GM19438 (cell line): ENCODE measurements at regions not wholly inside any gene's neighbourhood (a gene's known extent, or its start where the extent isn't known, plus 50 kb on each side); places are given as distances from the start of the nearest gene placed in this dataset.

Source experiments
- ATAC-seq: cut with Tn5 transposase; IDR thresholded peaks from one replicate; pipeline ENCODE4 v1.9.1; 2021; ENCODE audit warnings: low read depth; ENCODE audit not compliant: unreplicated experiment

DNA sequence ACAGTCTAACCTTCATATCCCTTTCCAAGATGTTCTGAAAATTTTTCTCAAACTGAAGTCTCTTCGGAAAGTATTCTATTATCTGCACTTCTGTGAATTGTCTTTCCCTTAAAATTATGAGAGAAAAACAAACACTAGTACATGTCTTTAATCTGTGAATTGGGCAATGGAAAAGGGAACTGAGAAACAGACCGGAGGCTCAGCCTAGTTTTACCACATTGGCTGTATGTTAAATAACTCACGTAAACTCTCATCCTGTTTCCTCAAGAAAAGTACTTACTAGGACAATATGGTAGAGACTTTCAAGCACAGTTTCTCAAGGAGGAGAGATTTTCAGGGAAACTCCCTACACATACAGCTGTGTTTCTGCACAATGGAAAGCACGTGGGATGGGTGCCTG lies 982.2 kb upstream of the SEMA6D start:
- no peak for ATAC-seq

DNA sequence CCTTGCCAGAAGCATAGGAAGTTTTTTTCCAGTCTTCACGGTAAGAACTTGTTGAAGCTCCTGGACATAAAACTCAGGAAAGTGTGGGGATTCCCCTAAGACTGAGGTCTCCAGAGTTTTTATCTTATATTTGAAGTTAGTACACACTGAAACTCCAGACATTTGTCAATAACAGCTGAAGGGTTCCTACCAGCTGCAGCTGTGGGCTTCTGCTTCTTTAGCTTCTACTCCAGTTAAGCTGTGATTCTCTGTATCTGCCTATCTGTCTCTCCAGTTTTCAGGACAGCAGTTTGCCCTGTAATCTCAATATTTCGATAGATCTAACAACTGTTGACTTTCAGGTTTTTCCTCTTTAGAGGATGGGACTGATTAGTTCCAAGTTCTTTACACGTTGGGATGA lies 966.0 kb upstream of the SEMA6D start:
- no peak for ATAC-seq

DNA sequence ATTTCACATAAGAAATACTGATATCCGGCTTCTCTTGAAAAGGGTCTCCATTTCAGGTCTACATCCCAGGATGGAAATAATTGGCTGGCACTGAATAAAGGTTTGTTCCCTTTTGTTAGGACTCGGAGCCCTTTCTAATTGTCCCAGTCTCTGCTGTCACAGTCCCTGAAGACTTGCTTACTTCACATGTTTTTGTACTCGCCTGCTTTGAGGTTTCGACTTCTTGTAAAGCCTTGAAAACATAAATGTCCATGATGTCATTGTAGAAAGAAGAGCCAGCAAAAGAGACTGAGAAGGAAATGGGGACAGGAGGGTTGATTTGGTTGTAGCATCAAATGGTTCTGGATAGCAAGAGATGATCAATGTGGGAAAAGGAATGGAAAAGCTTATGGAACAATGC lies 963.4 kb upstream of the SEMA6D start:
- ATAC-seq, result no peak

DNA sequence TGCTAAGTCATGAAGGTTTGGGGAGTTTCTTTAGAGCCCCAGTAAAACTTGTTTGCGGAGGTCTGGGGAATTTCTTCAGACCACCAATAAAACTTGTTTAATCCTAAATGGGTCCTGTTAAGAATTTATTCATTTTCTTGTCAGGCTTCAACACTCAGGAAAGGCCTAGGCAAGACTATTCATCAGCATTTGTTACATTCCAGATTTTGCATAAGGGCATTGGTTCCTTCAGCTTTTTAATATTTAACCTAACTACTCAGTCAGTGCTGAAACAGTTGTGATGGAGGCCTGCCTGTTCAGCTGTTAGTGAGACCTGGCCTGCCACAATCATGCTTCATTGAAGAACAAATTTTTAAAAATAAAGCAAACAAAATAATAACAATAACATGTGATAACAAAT lies 954.2 kb upstream of the SEMA6D start:
- no peak for ATAC-seq

DNA sequence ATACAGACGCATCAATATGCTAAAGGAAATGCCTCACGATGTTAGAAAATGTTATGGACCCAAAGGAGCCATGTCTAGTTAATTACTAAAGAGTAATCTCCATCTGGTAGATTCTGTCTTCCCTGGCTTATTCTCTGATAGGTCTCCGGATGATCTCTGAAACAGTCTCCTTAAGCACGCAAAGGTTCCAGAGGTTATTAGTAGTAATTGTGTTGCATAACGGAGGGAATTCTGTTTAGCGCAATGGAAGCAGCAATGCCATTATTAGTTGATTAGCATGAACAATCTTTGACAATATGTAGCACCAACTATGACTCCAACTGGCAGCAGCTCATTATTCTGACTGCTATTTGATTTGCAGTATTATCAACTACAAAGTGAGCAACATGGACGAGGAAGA lies 952.5 kb upstream of the SEMA6D start:
- no peak for ATAC-seq

DNA sequence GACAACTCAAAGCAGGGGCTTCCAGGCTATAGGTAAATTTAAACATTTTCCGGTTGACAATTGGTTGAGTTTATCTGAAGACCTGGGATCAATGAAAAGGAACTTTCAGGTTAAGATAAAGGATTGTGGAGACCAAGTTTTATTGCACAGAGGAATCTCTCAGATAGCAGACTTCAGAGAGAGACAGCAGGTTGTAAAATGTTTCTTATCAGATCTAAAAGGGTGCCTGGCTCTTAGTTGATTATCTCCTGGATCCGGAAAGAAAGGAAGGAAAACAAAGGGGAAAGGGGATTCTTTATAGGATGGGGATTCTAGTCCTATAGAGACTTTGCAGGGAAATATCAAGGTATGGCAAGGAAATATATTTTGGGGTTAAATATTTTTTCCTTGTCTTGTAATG lies 951.3 kb upstream of the SEMA6D start:
- ATAC-seq, result no peak

DNA sequence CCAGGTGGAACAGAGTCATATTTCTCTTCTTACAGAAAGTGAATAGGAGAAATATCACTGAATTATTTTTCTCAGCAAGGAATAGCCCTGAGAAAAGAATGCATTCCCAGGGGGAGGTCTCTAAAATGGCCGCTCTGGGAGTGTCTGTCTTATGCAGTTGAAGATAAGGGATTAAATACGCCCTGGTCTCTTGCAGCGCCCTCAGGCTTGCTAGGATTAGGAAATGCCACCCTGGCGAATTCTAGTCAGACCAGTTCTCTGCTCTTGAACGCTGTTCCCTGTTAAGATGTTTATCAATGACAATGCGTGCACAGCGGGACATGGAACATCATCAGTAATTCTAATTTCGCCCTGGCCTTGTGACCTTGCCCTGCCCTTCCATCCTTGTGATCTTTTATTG lies 949.0 kb upstream of the SEMA6D start:
- ATAC-seq, result no peak

DNA sequence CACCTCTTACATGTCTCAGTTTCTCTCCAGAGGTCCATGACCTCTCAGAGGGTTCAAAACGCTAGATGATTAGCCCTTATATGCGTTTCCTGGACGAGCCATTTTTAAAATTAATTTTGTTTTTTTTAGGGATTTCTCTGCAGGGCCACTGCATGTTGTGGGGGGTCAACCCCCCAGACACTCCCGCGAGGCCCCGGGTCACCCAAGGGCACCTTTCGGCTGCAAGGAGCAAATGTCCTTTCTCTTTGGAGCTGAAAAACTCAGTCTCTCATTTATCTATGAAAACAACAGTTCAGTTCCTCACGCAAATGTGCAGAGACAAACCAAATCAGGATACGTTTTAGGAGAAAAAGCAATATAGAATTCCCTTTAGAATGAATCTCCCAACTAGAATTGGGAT lies 944.3 kb upstream of the SEMA6D start:
- no peak for ATAC-seq

DNA sequence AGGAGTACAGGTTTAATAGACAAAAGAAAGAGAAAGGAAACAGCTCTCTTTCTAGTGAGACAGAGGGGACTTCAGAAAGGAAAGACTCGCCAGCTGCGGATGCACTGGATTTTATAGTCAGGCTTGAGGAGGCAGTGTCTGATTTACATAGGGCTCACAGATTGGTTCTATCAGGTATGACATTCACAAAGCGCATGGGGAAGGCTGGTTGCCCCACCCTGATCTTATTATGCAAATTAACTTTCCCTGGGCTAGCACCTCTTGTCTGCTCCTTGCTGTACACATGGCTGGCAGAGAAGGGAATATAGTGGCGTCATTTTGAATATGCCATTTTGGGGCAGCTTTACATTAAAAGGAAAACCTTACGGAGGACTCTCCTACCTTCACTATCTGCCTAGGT lies 938.4 kb upstream of the SEMA6D start:
- no peak for ATAC-seq

DNA sequence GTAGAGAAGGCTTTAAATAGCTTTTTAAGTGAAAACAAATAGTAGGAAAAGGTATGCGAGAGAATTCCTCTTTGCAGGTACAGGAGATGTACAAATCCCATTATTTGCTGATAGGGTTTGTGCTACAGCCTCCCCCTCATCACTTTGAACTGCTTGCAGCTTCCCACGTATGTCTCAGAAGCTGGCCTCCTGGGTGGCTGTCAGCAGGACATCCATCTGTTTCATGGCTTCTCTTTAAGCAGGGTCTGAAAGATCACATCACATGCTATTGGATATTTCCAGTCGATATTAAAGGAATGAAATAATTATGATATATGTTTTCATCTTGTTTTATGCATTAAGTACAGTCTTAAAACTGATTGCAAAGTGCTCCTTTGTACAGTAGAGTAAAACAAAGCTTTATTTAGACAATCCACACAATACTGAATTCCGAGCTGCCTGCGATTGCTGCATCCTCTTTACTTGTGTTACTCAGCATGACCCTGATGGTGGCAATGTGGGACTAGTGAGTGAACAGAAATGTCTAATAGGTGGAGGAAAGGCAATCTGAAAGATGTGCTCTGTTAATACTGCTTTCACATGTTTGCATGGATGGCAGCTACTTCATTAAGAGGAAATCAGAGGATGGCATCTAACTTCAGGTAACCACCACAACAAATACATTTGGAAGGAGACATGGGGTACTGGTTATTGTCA lies 930.6 kb upstream of the SEMA6D start:
- ATAC-seq, result no peak

DNA sequence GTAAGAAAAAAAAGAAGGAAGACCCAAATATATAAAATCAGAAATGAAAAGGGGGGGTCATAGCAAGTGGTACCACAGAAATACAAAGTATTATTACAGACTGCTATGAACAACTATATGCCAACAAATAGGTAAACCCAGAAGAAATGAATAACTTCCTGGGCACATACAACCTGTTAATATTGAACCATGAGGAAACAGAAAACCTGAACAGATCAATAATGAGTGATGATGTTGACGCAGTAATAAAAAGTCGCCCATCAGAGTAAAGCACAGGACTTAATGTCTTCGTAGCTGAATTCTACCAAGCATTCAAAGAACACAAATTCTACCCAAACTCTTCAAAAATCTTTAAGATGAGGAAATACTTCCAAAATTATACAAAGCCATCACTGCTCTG lies 921.6 kb upstream of the SEMA6D start:
- no peak for ATAC-seq

DNA sequence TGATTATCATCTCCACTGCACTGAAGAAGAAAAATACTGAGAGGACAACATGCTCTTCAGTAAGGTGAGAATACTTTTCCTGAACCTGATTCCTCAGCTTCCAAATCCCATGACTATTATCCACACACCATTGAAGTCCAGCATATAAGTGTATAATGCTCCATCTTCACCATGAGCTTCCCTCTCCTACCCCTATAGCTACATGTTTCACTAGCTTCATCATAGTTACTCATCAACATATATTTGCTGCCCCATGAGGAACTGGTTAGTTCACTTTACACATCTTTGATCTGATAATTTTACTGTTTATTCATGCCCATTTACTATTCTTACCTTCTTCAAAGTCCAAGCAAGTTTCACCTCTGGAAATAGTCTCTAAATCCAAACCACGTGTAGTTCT lies 908.5 kb upstream of the SEMA6D start:
- no peak for ATAC-seq

DNA sequence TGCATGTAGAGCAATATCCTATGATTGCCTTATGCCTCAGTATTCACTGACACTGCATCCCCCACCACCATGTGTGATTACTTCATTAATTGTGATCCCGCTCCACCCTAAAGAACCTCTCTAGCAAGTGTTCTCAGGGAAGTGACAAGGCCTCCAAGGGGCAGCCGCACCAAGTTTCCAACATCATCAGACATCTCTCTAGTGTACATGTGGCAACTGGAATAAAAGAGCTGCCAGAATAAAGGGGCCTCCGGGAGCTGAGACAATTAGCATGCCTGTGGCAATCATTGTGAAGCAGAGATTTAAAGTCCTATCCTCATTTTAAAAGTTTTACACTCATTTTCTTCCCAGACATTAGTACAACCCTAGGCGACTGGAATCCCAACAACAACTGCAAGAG lies 902.1 kb upstream of the SEMA6D start:
- ATAC-seq, result no peak

DNA sequence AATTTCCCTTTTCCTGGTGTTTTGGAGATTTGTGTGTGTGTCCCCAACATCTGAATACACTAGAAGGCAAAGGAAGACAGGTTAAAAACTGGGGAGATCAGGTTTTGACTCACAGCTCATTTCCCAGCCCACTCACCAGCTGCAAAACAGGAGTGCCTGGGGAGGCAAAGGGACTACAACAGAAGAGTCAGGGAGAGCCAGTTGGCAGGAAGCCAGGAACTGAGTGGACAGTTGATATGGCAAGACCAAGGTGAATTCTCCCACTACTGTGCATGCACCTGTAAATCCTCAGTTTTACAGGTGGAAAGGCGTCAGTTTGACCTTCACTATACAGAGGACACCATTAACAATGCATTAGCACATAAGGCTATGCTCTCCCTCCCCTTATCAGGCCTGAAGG lies 901.5 kb upstream of the SEMA6D start:
- no peak for ATAC-seq

DNA sequence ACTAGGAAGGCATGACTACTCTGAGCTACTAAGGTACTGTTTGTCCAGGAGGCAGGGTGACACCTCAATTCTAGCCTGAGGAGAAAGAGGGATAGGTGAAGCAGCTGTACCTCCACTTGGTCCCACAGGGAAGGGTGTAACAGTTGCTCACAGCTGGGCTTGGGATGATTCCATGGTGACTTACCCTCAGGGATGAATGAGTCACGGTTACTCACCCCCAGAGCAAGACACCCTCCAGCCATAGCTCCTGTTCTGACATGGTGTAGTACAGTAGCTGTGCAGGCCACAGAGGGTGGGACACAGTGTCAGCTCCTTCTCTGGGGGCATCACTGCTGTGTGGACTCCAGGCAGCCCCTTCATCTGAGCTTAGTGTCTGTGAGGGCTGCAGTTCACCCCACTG lies 868.6 kb upstream of the SEMA6D start:
- ATAC-seq, result no peak

DNA sequence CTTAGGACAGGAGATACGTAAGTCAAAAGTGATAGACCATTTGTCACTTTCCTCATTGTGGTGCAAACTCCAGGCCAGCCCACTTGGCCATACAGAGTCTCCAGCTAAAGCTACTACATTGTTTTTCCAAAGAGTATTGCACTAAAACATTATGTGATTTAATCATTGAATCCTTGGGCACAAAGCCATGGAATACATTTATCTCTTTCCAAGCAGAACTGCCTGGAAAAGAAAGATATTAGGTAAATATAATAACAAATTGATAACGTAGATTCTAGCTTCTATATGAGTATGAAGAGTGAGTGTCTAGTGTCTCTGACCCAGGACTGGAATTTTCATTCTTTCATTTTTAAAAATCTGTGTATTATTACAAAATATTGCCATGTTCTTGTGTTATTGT lies 863.7 kb upstream of the SEMA6D start:
- ATAC-seq, result no peak

DNA sequence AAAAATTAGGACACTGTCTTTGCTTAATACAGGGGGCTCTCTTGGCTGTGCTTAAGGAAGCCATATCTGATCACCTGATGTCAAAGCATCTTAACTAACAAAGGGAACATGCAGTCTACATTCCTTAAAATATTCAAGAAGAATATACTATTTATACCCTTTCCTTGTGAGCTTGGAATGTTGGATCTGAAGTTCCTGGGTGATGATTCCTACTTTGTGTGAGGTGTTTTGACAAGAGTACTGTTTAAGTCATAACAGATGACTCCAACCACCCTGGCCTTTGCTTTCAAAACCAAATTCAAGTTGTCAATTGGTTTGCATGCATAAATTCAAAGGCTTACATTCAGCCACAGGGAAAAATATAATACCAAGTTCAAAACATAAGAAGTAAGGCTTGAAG lies 862.7 kb upstream of the SEMA6D start:
- ATAC-seq, result no peak

DNA sequence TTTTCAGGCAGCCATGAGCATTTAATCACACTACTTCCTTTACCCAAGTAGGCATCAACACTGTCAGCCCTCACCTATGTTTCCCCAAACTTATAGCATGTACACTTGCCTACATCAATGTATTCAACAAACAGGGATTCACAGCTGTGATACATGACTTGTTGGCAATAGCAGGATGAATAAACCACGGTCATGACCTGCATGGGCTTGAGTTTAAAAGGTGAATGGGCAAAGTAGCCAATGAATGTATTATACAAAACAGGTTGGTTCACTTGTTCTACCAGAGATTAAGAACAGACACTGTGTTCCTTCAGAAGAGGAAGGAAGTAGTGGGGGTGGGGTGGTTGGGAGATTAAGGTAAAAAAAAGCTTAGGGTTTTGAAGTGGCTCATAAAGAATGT lies 861.9 kb upstream of the SEMA6D start:
- ATAC-seq, result no peak

DNA sequence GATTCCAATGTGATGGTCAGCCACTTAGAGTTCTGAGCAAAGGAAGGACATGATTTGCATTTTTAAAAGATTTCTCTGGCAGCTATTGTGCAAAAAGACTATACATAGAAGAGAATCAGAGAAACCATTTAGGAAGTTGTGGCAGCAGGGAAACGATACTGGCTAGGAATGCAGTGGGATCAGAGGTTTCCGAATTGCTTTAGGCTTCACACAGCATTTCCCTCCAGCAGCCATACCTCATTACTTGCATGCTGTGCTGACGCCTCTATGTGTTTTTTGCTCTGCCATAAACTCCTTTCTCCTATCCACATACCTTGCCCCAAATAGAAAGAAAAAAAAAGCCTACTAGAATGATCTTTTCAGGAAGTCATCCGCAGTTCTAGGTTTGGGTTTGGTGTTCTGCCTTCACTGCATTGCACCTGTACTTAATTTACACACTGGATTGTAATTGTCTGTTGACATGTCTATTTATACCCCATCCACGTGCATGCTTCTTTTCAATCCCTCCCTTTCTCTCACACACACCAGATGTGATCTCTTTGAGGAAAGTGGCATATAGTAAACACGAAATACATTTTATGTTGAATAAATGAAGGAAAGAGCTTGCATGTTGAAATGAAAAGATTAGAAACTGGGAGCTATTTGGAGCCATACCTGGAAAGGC lies 860.3 kb upstream of the SEMA6D start:
- no peak for ATAC-seq

DNA sequence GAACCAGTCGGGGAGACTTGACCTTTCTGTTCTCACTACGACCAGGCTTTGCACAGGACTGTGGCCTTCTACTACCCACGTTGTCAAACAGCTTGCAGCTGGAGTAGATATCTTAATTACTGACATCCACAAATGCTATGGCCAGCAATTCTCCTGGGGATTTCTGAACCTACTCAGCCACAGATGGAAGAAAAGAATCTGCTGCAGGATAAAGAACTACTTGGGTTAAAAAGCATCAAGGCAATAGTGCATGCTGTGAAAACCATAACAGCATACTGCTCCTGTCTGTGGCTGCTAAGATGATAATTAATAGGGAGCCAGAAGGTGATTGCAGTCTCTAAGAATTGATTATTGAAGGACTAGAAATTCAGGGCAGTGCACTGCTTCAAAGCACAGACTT lies 859.2 kb upstream of the SEMA6D start:
- ATAC-seq, result no peak

DNA sequence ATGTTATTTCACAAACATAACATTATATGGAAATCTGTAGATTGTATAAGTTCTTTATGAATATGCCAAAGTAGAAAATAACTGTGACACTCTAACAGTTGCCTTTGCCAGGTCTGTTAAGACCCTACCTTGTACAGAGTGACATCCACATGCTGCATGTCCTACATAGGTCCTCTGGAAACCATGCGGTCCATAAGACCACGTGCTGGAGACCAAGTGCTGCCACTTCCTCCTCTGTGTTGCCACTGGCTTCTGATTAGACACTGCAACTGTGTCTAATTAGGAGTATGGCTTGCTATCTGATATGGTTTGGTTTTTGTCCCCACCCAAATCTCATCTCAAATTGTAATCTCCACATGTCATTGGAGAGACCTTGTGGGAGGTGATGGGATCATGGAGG lies 855.5 kb upstream of the SEMA6D start:
- ATAC-seq, result no peak

DNA sequence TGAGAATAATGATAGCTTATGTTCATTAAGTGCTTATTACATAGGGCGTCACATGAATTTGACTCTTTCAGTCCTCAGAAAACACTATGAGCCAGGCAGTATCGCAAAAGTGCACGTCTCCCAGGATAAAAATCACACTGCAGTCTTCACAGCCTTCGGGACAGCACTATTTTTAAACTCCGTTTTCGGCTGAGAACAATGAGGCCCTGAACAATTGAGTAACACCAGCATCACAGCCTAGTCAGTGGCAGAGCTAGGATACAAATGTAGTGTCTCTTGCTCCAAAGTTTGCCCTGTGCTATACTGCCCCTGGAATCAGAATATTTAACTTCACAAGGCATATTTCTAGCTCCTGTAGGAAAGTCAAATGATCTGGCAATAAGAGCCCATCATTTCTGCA lies 852.1 kb upstream of the SEMA6D start:
- no peak for ATAC-seq
